Kidney glomerular epithelial cell (primary cell): ENCODE measurements at regions not wholly inside any gene's neighbourhood (a gene's known extent, or its start where the extent isn't known, plus 50 kb on each side); places are given as distances from the start of the nearest gene placed in this dataset.
A peak's percentile ranks its signal among the peaks of the same experiment; 100 is the strongest.

Experiments
- DNase-seq: peaks from one replicate; lab custom pipeline; 2025; lab: John Stamatoyannopoulos, UW

GRCh38 chr11:110830747-110831146 is 118.5 kb upstream of the ARHGAP20 start:
- no peak for DNase-seq

- no peak for DNase-seq
These were observed 118.1 kb upstream of the ARHGAP20 start for GRCh38 chr11:110830344-110830743.

- no peak for DNase-seq
These were observed 117.6 kb upstream of the ARHGAP20 start for GRCh38 chr11:110829873-110830272.

- no peak for DNase-seq
These were observed 115.8 kb upstream of the ARHGAP20 start for GRCh38 chr11:110828086-110828485.

- DNase-seq: no peak
These were observed 115.0 kb upstream of the ARHGAP20 start for GRCh38 chr11:110827276-110827675.

GRCh38 chr11:110824912-110825620 is 112.8 kb upstream of the ARHGAP20 start:
- DNase-seq: no peak

- peak; percentile 12 for DNase-seq
These were observed 105.9 kb upstream of the ARHGAP20 start for GRCh38 chr11:110818032-110818687.

GRCh38 chr11:110812086-110812733 is 100.0 kb upstream of the ARHGAP20 start:
- DNase-seq: no peak

- DNase-seq: no peak
These were observed 97.4 kb upstream of the ARHGAP20 start for GRCh38 chr11:110809417-110810199.

GRCh38 chr11:110808248-110808647 is 96.0 kb upstream of the ARHGAP20 start:
- no peak for DNase-seq

- no peak for DNase-seq
These were observed 95.6 kb upstream of the ARHGAP20 start for GRCh38 chr11:110807801-110808200.

GRCh38 chr11:110805756-110806155 is 93.5 kb upstream of the ARHGAP20 start:
- no peak for DNase-seq

GRCh38 chr11:110802162-110802561 is 89.9 kb upstream of the ARHGAP20 start:
- no peak for DNase-seq

- DNase-seq: no peak
These were observed 89.1 kb upstream of the ARHGAP20 start for GRCh38 chr11:110801328-110801727.

- no peak for DNase-seq
These were observed 86.1 kb upstream of the ARHGAP20 start for GRCh38 chr11:110798201-110798900.

- peak; percentile 52 for DNase-seq
These were observed 85.2 kb upstream of the ARHGAP20 start for GRCh38 chr11:110797453-110797852.

- DNase-seq: no peak
These were observed 82.9 kb upstream of the ARHGAP20 start for GRCh38 chr11:110795112-110795624.

GRCh38 chr11:110793556-110793955 is 81.3 kb upstream of the ARHGAP20 start:
- no peak for DNase-seq

- DNase-seq: no peak
These were observed 79.4 kb upstream of the ARHGAP20 start for GRCh38 chr11:110791621-110792020.

GRCh38 chr11:110787680-110788079 is 75.4 kb upstream of the ARHGAP20 start:
- DNase-seq: no peak

- DNase-seq: no peak
These were observed 74.1 kb upstream of the ARHGAP20 start for GRCh38 chr11:110786226-110786902.
